GM21423 (cell line): ENCODE measurements at regions not wholly inside any gene's neighbourhood (a gene's known extent, or its start where the extent isn't known, plus 50 kb on each side); places are given as distances from the start of the nearest gene placed in this dataset.

Experiments used
- ATAC-seq: cut with Tn5 transposase; IDR thresholded peaks from one replicate; pipeline ENCODE4 v1.9.1; 2021; ENCODE audit warnings: mild to moderate bottlenecking, moderate library complexity; ENCODE audit not compliant: unreplicated experiment

- no peak for ATAC-seq
These were observed 508.0 kb upstream of the MMS22L start for GRCh38 chr6:97790926-97791590.

- no peak for ATAC-seq
These were observed 522.6 kb upstream of the MMS22L start for GRCh38 chr6:97805596-97805995.

DNA sequence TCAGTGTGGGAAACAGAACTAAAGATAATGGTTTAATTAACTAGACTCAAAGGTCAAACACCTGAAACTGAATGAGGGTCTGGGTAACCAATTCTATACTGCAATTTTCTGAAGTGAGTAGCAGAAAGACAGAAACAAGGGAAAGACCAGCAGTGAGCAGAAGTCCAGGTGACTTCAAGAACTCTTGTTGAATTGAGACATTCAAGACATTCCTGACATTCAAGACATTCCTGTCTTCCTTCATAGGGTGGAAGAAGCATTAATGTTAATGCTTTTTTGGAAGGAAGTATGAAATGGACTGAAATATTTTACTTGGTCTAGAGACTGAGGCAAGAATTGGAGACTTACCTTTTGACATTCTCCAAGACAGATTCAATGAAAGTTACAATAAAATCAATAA, 529.9 kb upstream of the MMS22L start:
- ATAC-seq = no peak

DNA sequence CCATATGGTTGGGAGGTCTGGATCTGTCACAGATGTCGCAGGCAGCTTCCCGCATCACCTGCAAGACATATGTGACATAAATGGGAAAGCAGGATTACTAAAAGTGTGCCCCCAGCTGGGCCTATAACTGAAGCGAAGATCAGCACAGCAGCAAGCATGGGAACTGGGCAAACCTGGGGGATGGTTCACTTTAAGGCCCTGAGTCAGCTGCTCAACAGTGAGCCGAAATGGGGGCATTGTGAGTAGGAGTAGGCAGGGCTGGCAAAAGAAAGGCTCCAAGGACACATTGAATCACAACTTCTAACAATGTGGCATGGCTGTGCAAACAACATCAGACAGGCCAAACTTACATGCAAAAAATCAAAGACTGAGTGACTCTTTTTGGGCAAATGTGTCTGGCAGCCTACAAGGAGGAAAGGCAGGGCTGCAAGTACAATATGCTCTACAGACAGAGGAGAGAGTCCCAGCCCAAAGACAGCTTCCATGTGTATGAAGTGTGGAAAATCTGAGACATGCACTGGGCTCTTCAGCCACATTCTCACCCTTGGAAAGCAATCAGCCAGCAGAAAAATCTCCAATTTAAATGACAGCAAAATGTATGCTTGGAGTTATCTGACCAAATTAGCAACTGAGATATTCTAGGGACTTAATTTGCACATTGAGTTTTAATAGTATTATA, 531.0 kb upstream of the MMS22L start:
- no peak for ATAC-seq

- no peak for ATAC-seq
These were observed 532.3 kb upstream of the MMS22L start for GRCh38 chr6:97815301-97815812.

DNA sequence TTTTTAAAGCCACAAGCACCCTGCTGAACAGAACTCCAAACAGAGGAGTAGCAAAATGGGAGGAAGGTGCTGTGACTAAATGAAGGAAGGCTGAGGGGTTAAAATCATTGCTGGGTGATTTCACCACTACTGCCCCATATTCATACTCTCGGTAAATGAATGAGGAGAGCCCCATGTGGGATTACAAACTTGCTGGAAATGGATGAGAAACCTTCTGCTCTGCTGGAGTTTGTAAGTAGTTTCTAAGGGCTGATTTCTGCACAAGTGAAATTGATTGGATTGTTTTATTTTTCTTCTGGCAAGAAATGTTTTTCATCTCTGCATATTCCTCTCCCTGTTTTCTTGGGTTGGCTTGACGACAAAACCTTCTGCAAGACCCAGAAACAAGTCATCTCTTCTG, 533.5 kb upstream of the MMS22L start:
- ATAC-seq = no peak

- no peak for ATAC-seq
These were observed 536.7 kb upstream of the MMS22L start for GRCh38 chr6:97819710-97820109.

GRCh38 chr6:97820400-97820799, 537.4 kb upstream of the MMS22L start:
- no peak for ATAC-seq

GRCh38 chr6:97822632-97823031, 539.6 kb upstream of the MMS22L start:
- no peak for ATAC-seq

- no peak for ATAC-seq
These were observed 558.7 kb upstream of the MMS22L start for GRCh38 chr6:97841763-97842162.

GRCh38 chr6:97842521-97842920, 559.5 kb upstream of the MMS22L start:
- no peak for ATAC-seq

DNA sequence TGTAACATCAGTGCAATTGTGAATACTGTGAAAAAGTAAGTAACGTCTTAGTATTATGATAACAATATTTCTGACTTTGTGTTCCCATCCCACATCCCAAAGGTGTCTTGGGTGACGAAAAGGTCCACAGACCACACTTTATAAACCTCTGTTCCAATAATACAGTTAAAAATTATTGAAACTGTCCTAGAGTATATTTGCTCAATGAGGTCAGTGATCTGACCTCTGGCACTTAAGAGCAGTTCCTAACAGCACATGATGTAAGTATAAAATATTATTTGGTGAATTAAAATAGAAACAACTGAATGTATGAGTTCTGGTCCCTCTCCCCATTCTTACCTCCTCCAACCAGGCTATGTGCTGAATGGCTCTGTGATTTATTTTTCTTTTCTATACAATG, 566.4 kb upstream of the MMS22L start:
- ATAC-seq = no peak

GRCh38 chr6:97850458-97851212, 567.6 kb upstream of the MMS22L start:
- ATAC-seq = no peak

DNA sequence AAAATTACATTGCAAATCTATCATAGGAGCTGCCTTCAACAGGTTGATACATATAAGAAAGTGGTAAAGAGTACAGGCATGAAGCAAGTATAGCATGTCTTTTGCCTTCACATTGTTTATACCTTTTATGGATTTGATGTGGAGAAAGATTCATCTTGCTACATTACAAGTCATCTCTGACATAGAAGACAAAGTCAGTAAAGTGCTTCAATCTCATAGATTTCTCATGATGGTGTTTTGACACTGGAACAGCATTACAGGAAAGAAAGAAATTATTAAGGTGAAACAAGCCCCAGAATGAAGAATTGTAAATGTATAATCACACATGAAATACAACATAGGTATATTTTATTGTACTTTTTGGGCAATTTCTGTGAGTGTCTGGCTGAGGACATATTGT, 580.7 kb upstream of the MMS22L start:
- no peak for ATAC-seq

- ATAC-seq = no peak
These were observed 581.4 kb upstream of the MMS22L start for GRCh38 chr6:97864366-97864765.

GRCh38 chr6:97864826-97865225, 581.8 kb upstream of the MMS22L start:
- ATAC-seq = no peak

GRCh38 chr6:97865612-97866011, 582.6 kb upstream of the MMS22L start:
- no peak for ATAC-seq

DNA sequence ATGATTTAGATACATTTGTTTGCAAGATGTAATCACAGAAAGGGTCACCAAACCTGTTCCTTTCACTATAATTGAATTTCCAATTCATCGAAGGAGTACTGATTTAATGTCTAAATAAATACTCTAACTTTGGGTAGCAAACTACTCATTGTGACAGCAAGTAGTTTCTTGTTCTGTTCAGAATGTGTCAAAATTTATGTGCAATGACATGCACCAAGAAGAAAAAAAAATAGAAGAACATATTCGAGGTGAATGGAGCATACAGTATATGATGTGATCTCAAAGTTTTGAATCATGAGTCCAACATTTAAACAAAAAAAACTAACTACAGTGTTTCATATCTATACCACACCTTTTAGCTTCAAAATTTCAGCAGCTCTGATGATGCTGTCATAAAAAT, 583.6 kb upstream of the MMS22L start:
- no peak for ATAC-seq

GRCh38 chr6:97867177-97867576, 584.2 kb upstream of the MMS22L start:
- ATAC-seq = no peak

GRCh38 chr6:97870273-97870672, 587.3 kb upstream of the MMS22L start:
- ATAC-seq = no peak

GRCh38 chr6:97876711-97877110, 593.7 kb upstream of the MMS22L start:
- ATAC-seq = no peak

DNA sequence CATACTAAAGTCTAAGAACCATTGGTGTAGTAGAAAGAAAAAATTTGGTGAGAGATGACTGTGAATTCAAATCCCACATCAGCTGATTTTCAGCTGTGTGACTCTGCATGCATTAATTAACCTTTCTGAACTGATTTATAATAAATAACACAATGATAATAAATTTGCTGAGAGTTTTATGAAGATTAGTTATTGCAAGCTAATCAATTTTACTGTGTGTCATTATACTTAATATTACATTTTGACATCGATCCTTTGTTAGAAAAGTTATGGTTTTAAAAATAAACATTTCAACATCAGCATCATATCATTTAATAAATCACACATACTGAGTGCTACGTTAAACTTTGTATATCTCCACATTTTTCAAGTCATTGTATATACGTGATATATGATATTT, 599.7 kb upstream of the MMS22L start:
- ATAC-seq = no peak
